Ectodermal cell (in vitro differentiated cells): ENCODE measurements at regions not wholly inside any gene's neighbourhood (a gene's known extent, or its start where the extent isn't known, plus 50 kb on each side); places are given as distances from the start of the nearest gene placed in this dataset.

Experiments
- H3K27ac ChIP-seq: 2 replicates; pipeline ENCODE4 v1.7.0; 2013; ENCODE audit warnings: mild to moderate bottlenecking, low read depth, low read length; ENCODE audit not compliant: insufficient read depth, poor library complexity, severe bottlenecking
- H3K27me3 ChIP-seq: 2 replicates; pipeline ENCODE4 v1.7.0; 2013; ENCODE audit warnings: mild to moderate bottlenecking, low read length; ENCODE audit not compliant: insufficient read depth, control insufficient read depth, poor library complexity, severe bottlenecking
- H3K36me3 ChIP-seq: one replicate; pipeline ENCODE4 v1.7.0; 2013; ENCODE audit warnings: low read length; ENCODE audit not compliant: control insufficient read depth, insufficient read depth
- H3K4me1 ChIP-seq: one replicate; pipeline ENCODE4 v1.7.0; 2013; ENCODE audit warnings: low read length; ENCODE audit not compliant: control insufficient read depth, insufficient read depth
- H3K4me3 ChIP-seq: 2 replicates; pipeline ENCODE4 v1.7.0; 2013; ENCODE audit warnings: low read depth, low read length, control low read depth; ENCODE audit not compliant: insufficient read depth
- H3K9me3 ChIP-seq: 2 replicates; pipeline ENCODE4 v1.7.0; 2013; ENCODE audit warnings: mild to moderate bottlenecking, low read length, moderate library complexity; ENCODE audit not compliant: control insufficient read depth
- WGBS, 2 experiments: methylation state at CpG; one replicate each; pipeline ENCODE4 v1.1.7; 2013; ENCODE audit warnings: missing lambda C conversion rate in 2 of 2; 5-methylcytosine and 5-hydroxymethylcytosine counted together

GRCh38 chr13:90094357-90094756 is 1253.1 kb upstream of the MIR17HG start:
- no peaks in the 10 kb centered on the region for H3K9me3 ChIP-seq
- H3K36me3 ChIP-seq, result no peaks in the 10 kb centered on the region
- no peaks in the 10 kb centered on the region for H3K27me3 ChIP-seq
- WGBS, 2 experiments, result 80 to 100% methylated on average over 1 of the region's 2 CpGs
- H3K4me3 ChIP-seq, result no peak overlapping the region
- no peaks in the 10 kb centered on the region for H3K4me1 ChIP-seq
- no peak overlapping the region for H3K27ac ChIP-seq

GRCh38 chr13:90098577-90098976 is 1248.9 kb upstream of the MIR17HG start:
- Histone ChIP-seq H3K4me1 (no peaks in the 10 kb centered on the region), H3K36me3 (no peaks in the 10 kb centered on the region), H3K27ac (no peak overlapping the region), H3K4me3 (no peak overlapping the region), H3K9me3 (no peaks in the 10 kb centered on the region), H3K27me3 (no peaks in the 10 kb centered on the region)
- WGBS, 2 experiments, result 89 to 94% methylated on average over 2 to 3 of the region's 4 CpGs

- H3K27me3 ChIP-seq, result no peaks in the 10 kb centered on the region
- H3K4me1 ChIP-seq, result no peaks in the 10 kb centered on the region
- WGBS, 2 experiments, result 93 to 97% methylated on average over 3 to 4 of the region's 4 CpGs
- no peaks in the 10 kb centered on the region for H3K9me3 ChIP-seq
- H3K4me3 ChIP-seq, result no peak overlapping the region
- no peak overlapping the region for H3K27ac ChIP-seq
- no peaks in the 10 kb centered on the region for H3K36me3 ChIP-seq
These were observed 1247.6 kb upstream of the MIR17HG start for GRCh38 chr13:90099847-90100246.

DNA sequence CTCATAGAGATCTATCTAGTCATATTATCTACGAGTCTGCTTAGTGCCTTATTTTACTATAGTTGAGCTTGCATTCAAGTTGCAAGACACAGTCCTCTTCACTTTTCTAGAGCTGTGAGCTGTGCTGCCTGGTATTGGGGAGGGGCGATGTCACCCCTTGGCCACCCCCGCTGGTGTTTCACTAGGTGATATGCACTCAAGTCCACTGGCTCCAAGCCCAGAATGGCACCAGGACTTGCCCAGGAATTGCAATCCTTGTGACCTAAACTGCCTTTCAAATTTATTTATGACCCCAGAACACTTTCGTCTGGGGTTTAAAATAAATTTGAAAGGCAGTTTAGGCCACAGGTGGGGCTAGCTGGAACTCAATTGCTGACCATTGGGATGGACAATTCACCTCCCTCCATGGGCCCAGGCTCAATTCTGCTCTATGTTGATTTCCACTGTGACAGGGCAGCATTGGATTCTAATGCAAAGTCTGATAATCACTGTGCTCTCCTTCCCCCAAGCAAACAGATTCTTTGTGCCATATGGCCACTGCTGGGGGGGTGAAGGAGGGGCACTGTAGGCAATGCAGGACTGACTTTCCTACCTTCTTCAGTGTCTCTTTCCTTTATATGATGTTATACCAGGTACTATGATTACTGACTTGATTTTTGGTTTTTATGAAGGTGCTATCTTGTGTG is 1244.2 kb upstream of the MIR17HG start:
- no peaks in the 10 kb centered on the region for H3K36me3 ChIP-seq
- H3K27me3 ChIP-seq, result no peaks in the 10 kb centered on the region
- H3K9me3 ChIP-seq, result no peaks in the 10 kb centered on the region
- peaks cover 3% of the 10 kb centered on the region for H3K4me1 ChIP-seq
- 69 to 98% methylated on average over 3 to 4 of the region's 4 CpGs for WGBS, 2 experiments
- H3K27ac ChIP-seq, result no peak overlapping the region
- no peak overlapping the region for H3K4me3 ChIP-seq

GRCh38 chr13:90104764-90105163 is 1242.7 kb upstream of the MIR17HG start:
- Histone ChIP-seq H3K9me3 (no peaks in the 10 kb centered on the region), H3K36me3 (no peaks in the 10 kb centered on the region), H3K4me3 (no peak overlapping the region), H3K27ac (no peak overlapping the region), H3K27me3 (no peaks in the 10 kb centered on the region), H3K4me1 (peaks cover 3% of the 10 kb centered on the region)
- 95 to 96% methylated on average over 2 of the region's 2 CpGs for WGBS, 2 experiments

DNA sequence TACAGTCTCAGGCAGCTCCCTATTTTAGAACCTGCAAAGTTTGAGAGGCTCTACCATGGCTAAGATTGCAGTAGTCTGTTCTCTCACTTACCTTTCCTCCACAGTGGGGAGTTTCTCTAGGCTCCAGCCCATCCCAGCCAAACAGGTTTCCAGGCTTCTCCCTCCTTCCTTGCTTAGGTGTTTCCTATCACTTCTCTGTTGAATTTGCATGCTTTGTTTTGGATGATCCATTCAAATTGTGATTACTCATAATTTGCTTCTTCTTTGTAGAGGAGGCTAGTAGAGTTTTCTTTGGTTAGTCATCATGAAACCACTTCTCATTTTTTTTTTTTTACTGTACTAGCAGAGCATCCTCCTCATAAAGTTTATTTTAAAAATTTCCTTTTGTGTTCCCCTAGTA is 1242.2 kb upstream of the MIR17HG start:
- no peak overlapping the region for H3K4me3 ChIP-seq
- H3K27ac ChIP-seq, result no peak overlapping the region
- H3K4me1 ChIP-seq, result peaks cover 3% of the 10 kb centered on the region
- H3K36me3 ChIP-seq, result no peaks in the 10 kb centered on the region
- H3K9me3 ChIP-seq, result no peaks in the 10 kb centered on the region
- no peaks in the 10 kb centered on the region for H3K27me3 ChIP-seq

DNA sequence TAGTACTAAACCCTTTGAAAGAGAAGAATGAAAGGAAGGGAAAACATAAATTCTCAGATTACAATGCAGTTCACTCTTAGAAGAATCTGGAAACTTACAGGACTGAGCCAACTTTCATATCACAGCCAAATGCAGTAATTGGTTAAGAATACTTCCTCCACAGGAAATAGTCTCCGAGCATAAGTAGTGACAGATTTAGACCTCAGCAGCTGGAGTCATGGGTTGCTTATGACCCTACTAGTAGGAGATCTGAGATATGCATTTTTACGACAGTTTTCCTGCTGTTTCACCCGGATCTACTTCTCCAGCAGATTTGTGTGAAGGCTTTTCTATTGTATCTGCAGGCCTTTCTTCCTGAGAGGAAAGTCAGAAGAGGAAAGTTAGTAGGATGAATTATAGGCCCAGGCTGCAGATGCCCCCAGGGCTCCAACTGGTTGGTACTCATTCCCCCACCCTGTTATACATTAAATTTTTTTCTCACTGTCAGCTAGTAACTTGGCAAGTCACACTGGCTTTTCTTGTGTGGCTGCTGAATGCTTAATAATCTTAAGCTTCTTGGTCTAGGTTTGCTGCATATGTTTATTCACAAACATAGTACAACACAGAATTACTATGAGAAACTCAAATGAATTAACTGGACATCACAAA is 1241.5 kb upstream of the MIR17HG start:
- no peaks in the 10 kb centered on the region for H3K27me3 ChIP-seq
- H3K36me3 ChIP-seq, result no peaks in the 10 kb centered on the region
- H3K9me3 ChIP-seq, result no peaks in the 10 kb centered on the region
- H3K4me3 ChIP-seq, result no peak overlapping the region
- no peak overlapping the region for H3K27ac ChIP-seq
- peaks cover 3% of the 10 kb centered on the region for H3K4me1 ChIP-seq
- WGBS, 2 experiments, result 91 to 96% methylated on average over 3 of the region's 3 CpGs

GRCh38 chr13:90107661-90108060 is 1239.8 kb upstream of the MIR17HG start:
- no peak overlapping the region for H3K4me3 ChIP-seq
- H3K27me3 ChIP-seq, result no peaks in the 10 kb centered on the region
- 85 to 99% methylated on average over 2 of the region's 2 CpGs for WGBS, 2 experiments
- H3K9me3 ChIP-seq, result no peaks in the 10 kb centered on the region
- H3K36me3 ChIP-seq, result no peaks in the 10 kb centered on the region
- no peak overlapping the region for H3K27ac ChIP-seq
- H3K4me1 ChIP-seq, result peaks cover 3% of the 10 kb centered on the region

- WGBS, 2 experiments, result 89 to 90% methylated on average over 1 of the region's 1 CpG
- no peaks in the 10 kb centered on the region for H3K9me3 ChIP-seq
- no peaks in the 10 kb centered on the region for H3K27me3 ChIP-seq
- no peaks in the 10 kb centered on the region for H3K36me3 ChIP-seq
- H3K4me3 ChIP-seq, result no peak overlapping the region
- no peak overlapping the region for H3K27ac ChIP-seq
- peaks cover 3% of the 10 kb centered on the region for H3K4me1 ChIP-seq
These were observed 1238.9 kb upstream of the MIR17HG start for GRCh38 chr13:90108547-90108946.

GRCh38 chr13:90116121-90116520 is 1231.4 kb upstream of the MIR17HG start:
- H3K27me3 ChIP-seq, result no peaks in the 10 kb centered on the region
- no peak overlapping the region for H3K27ac ChIP-seq
- no peaks in the 10 kb centered on the region for H3K9me3 ChIP-seq
- no peak overlapping the region for H3K4me3 ChIP-seq
- no peaks in the 10 kb centered on the region for H3K4me1 ChIP-seq
- no peaks in the 10 kb centered on the region for H3K36me3 ChIP-seq
